Lower leg skin (tissue), 3 donors: ENCODE measurements at regions not wholly inside any gene's neighbourhood (a gene's known extent, or its start where the extent isn't known, plus 50 kb on each side); places are given as distances from the start of the nearest gene placed in this dataset.

ENCODE experiments used
- POLR2A ChIP-seq, 2 donors: fragments of 450-650 bp; IDR thresholded peaks; one replicate each; pipeline ENCODE4 v1.6.1; 2016 to 2017; ENCODE audit warnings: antibody characterized with exemption in 2 of 2, mild to moderate bottlenecking in 1 of 2, moderate library complexity in 1 of 2
- TF ChIP-seq, protein P1 (sequence below), 3 donors: fragments of 450-650 bp; IDR thresholded peaks; one replicate each; pipeline ENCODE4 v1.5.1; 2016; ENCODE audit warnings: antibody characterized with exemption in 3 of 3, mild to moderate bottlenecking in 3 of 3, moderate library complexity in 2 of 3

DNA sequence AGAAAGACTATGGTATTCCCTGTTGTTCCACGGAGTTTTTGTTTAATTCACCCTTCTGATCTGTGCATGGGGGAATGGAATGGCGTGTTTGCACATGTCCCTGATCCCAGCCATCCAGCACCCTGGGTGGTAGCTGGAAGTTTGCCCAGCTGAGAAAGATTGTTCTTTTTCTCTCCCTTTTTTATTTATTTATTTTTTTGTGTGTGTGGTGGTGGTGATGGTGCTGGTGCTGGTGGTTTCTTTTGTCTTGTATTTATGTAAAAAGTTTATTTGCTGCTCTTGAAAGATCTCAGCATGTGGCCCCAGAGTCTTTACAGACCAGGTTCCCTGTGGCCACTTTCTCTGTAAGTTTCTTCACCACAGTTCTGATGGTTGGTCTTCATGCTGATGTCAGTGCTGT, 372.6 kb downstream of the UTRN start:
- TF ChIP-seq POLR2A (IDR thresholded peaks at IDR 0.05), result no peak
- TF ChIP-seq, protein P1, sequence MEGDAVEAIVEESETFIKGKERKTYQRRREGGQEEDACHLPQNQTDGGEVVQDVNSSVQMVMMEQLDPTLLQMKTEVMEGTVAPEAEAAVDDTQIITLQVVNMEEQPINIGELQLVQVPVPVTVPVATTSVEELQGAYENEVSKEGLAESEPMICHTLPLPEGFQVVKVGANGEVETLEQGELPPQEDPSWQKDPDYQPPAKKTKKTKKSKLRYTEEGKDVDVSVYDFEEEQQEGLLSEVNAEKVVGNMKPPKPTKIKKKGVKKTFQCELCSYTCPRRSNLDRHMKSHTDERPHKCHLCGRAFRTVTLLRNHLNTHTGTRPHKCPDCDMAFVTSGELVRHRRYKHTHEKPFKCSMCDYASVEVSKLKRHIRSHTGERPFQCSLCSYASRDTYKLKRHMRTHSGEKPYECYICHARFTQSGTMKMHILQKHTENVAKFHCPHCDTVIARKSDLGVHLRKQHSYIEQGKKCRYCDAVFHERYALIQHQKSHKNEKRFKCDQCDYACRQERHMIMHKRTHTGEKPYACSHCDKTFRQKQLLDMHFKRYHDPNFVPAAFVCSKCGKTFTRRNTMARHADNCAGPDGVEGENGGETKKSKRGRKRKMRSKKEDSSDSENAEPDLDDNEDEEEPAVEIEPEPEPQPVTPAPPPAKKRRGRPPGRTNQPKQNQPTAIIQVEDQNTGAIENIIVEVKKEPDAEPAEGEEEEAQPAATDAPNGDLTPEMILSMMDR (IDR thresholded peaks at IDR 0.05), result no peak
